GM13976 (cell line): ENCODE measurements at regions not wholly inside any gene's neighbourhood (a gene's known extent, or its start where the extent isn't known, plus 50 kb on each side); places are given as distances from the start of the nearest gene placed in this dataset.

ENCODE experiments used
- DNase-seq: peaks from one replicate; pipeline ENCODE4 v3.0.0; 2012; ENCODE audit warnings: low spot score
- in situ Hi-C: fragments of 300-500 bp; cut with MboI; formaldehyde crosslinking; loops from one replicate; pipeline ENCODE4 v1.12.0; 2022; ENCODE audit warnings: low sequenced_read_pairs, mixed read lengths, inconsistent platforms; ENCODE audit not compliant: unreplicated experiment
- TF ChIP-seq, protein P1 (sequence below): IDR thresholded peaks from 2 replicates; pipeline ENCODE4 v1.5.1; 2012; ENCODE audit warnings: borderline replicate concordance, mild to moderate bottlenecking; ENCODE audit not compliant: insufficient read depth; ENCODE audit errors: extremely low read depth, missing control alignments, control extremely low read depth

DNA sequence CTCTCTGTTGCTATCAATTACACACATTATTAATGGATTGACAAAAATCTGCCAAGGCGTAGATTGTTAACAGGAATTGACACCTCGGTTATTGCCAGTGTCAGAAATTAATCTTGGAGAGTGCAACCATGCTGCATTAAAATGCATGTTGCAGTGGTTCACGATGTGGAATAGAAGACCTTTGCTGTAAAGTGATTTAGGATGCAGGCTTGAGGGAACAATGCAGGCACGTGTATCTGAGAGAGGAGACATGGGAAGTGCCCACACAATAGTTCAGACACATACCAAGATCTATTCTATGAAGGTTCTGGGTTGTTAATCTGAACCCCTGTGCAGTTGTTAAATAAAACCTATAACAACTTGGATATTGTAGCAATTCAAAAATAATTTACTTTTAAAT is 1032.8 kb upstream of the CDH8 start:
- TF ChIP-seq, protein P1, sequence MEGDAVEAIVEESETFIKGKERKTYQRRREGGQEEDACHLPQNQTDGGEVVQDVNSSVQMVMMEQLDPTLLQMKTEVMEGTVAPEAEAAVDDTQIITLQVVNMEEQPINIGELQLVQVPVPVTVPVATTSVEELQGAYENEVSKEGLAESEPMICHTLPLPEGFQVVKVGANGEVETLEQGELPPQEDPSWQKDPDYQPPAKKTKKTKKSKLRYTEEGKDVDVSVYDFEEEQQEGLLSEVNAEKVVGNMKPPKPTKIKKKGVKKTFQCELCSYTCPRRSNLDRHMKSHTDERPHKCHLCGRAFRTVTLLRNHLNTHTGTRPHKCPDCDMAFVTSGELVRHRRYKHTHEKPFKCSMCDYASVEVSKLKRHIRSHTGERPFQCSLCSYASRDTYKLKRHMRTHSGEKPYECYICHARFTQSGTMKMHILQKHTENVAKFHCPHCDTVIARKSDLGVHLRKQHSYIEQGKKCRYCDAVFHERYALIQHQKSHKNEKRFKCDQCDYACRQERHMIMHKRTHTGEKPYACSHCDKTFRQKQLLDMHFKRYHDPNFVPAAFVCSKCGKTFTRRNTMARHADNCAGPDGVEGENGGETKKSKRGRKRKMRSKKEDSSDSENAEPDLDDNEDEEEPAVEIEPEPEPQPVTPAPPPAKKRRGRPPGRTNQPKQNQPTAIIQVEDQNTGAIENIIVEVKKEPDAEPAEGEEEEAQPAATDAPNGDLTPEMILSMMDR = no peak
- DNase-seq = no peak
- in situ Hi-C loops = no loop called here

DNA sequence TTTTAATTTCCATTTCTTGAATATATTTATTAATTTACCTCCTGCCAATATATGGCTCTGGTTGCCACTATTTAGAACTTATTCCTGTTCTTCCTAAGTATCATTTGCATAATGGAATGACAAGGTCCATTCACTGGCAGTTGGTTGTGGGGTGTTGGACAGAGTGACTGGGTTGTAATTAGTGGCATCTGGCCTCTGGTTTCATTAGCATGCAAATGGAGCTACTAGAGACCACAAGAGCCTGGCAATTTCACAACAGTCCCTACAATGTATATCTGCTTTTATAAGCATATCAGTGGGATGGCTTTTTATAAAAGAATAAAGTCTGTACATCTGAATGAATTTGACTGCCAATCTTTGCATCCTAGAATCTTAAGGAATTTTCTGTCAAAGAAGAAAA is 1030.9 kb upstream of the CDH8 start:
- in situ Hi-C loops = no loop called here
- DNase-seq = no peak
- TF ChIP-seq, protein P1 = no peak

DNA sequence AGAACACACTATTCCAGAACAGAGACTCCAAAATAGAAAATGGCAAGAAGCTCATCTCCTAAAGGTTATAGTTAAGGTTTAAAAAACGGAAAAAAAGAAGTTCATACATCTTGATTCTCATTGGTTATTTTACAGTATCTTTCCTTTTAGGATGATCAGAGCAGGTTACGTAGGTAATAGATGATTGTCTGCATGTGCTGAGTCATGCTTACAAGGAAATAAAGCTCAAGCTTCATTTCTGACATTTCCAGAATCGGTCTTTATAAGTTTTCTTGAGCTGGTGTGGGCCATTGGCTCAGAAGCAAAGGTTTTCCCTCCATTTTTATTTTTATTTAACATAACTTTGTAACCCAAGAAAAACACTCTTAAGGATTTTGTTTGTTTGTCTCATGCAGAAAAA is 1030.3 kb upstream of the CDH8 start:
- in situ Hi-C loops = no loop called here
- TF ChIP-seq, protein P1 = no peak
- DNase-seq = no peak

DNA sequence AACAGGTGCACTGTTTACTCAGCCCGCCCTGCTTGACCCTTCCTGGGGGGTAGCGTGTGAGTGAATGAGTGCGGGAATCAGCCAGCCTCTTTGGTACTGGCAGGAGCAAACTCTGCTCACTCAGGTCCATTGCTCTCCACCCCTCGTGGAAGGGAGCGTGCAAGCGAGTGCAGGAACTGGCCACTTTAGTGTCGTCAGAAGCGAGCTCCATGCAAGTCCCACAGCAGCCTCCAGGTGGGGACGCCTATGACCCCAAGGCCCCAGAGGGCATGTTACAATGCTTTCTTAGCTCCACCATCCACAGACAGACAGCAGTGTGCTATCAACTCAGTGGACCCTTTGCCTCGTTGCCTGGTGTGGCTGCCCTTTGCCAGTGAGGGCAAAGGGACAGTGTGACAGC is 1025.1 kb upstream of the CDH8 start:
- in situ Hi-C loops = no loop called here
- TF ChIP-seq, protein P1 = no peak
- DNase-seq = no peak

DNA sequence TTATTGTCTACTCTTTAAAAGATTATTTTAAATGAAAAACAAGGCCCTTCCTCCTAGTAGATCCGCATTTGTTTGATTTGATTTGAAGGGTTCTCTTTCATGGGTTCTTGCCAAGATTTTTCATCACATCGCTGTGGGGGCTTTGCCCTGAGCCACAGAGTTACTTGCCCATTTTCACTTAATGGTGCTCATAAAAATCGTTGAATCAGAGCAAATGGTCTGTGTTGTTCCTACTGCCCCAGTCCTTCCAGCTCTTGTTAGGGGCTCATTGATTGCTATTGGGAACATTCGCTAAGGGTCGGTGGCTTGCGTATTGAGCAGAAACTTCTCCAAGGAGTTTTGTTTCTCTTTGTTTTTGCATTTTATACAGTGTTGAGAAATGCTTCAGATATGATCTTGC is 1023.4 kb upstream of the CDH8 start:
- TF ChIP-seq, protein P1 = no peak
- DNase-seq = no peak
- in situ Hi-C loops = no loop called here

DNA sequence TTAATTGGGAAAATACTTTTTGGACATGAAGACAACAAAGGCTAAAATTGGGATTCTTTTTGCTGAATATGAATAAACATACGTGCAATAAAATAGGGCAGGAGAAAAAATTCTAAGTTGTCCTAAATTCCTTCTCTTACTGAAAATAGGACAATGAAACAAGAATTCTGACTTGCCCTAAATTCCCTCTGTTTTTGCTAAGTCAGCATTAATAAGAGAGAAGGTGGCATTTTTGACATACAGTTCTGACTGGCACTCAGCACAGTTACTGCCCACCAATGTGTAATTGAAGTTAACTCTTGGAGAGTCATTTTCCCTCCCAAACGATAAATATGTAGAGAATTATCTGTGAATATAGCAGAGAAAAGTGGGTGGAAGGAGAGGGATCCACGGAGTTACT is 1021.1 kb upstream of the CDH8 start:
- no peak for DNase-seq
- in situ Hi-C loops = no loop called here
- TF ChIP-seq, protein P1 = no peak

DNA sequence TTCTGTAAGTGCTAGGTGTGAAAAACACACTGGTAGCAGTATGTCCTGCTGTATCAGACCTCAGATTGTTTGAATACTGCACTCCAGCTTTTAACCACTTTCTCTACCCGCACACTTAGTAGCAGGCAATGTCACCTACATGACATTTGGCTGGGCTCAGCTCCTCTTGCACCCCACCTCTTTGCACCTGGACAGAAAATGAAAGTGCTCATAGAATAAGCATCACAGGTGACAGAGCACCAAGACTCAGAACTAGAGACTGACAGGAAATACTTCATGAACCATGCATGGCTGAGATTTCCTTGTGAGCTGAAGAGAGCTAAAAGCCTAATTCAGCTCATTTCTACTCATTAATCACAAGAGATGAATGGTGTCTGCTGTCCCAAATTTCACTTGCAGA is 1014.2 kb upstream of the CDH8 start:
- TF ChIP-seq, protein P1 = no peak
- no peak for DNase-seq
- in situ Hi-C loops = no loop called here
